Lower leg skin (tissue), 4 donors: ENCODE measurements at regions not wholly inside any gene's neighbourhood (a gene's known extent, or its start where the extent isn't known, plus 50 kb on each side); places are given as distances from the start of the nearest gene placed in this dataset.

ENCODE experiments used
- DNase-seq, 2 donors: peaks; one replicate each; pipeline ENCODE4 v3.0.0-alpha.2; 2019; ENCODE audit warnings: low spot score in 2 of 2
- H3K4me3 ChIP-seq: fragments of 200-600 bp; sonication (generic); 2 replicates; pipeline ENCODE4 v1.5.1; 2017; ENCODE audit warnings: mild to moderate bottlenecking, low read depth; ENCODE audit not compliant: poor library complexity, severe bottlenecking
- POLR2A ChIP-seq, 2 donors: fragments of 450-650 bp; IDR thresholded peaks; one replicate each; pipeline ENCODE4 v1.6.1; 2016 to 2017; ENCODE audit warnings: antibody characterized with exemption in 2 of 2, mild to moderate bottlenecking in 1 of 2, moderate library complexity in 1 of 2
- WGBS, 2 donors: methylation state at CpG; one replicate each; pipeline ENCODE4 v1.1.5; 2018; 5-methylcytosine and 5-hydroxymethylcytosine counted together
- intact Hi-C: fragments of 100-400 bp; cut with DNase I; formaldehyde crosslinking; loops from one replicate; pipeline ENCODE4 v1.15.0; 2023; ENCODE audit warnings: low total_unique reads
- TF ChIP-seq, protein P1 (sequence below), 3 donors: fragments of 450-650 bp; IDR thresholded peaks; one replicate each; pipeline ENCODE4 v1.5.1; 2016; ENCODE audit warnings: antibody characterized with exemption in 3 of 3, mild to moderate bottlenecking in 3 of 3, moderate library complexity in 2 of 3

DNA sequence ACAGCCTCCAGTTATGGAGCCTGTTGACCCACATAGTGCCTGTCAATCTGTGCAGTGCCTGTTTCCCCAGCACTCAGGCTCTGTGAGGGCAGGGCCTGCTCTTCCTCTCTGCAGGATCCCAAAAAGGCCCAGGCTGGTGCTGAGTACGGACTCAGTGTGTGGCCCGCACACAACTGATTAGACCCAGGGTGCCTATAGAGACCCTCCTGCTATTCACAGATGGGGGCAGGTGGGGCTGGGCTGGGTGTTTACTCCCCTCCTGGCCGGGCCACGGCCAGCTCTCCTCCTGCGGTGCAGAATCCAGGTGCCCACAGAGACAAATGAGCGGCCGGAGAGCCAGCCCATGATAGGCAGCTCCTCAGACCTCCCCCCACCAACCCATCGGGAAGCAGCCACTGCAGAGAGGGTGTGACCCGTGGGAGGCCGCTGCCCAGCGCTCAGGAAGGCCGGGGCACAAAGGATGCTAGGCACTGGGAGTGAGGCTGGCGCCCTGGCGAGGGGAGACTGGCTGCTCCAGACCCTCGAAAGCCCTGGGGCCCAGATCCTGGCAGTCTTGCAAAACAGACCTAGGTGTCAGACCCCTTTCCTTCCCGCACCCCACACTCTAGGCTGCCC, 239.0 kb downstream of the CTTN start:
- H3K4me3 ChIP-seq: no peak overlapping the region
- TF ChIP-seq, protein P1, sequence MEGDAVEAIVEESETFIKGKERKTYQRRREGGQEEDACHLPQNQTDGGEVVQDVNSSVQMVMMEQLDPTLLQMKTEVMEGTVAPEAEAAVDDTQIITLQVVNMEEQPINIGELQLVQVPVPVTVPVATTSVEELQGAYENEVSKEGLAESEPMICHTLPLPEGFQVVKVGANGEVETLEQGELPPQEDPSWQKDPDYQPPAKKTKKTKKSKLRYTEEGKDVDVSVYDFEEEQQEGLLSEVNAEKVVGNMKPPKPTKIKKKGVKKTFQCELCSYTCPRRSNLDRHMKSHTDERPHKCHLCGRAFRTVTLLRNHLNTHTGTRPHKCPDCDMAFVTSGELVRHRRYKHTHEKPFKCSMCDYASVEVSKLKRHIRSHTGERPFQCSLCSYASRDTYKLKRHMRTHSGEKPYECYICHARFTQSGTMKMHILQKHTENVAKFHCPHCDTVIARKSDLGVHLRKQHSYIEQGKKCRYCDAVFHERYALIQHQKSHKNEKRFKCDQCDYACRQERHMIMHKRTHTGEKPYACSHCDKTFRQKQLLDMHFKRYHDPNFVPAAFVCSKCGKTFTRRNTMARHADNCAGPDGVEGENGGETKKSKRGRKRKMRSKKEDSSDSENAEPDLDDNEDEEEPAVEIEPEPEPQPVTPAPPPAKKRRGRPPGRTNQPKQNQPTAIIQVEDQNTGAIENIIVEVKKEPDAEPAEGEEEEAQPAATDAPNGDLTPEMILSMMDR (IDR thresholded peaks at IDR 0.05): no peak
- TF ChIP-seq POLR2A (IDR thresholded peaks at IDR 0.05): no peak
- WGBS, 2 donors: 82 to 93% methylated on average over 7 to 14 of the region's 16 CpGs
- intact Hi-C loops: no loop called here
- DNase-seq: no peak

DNA sequence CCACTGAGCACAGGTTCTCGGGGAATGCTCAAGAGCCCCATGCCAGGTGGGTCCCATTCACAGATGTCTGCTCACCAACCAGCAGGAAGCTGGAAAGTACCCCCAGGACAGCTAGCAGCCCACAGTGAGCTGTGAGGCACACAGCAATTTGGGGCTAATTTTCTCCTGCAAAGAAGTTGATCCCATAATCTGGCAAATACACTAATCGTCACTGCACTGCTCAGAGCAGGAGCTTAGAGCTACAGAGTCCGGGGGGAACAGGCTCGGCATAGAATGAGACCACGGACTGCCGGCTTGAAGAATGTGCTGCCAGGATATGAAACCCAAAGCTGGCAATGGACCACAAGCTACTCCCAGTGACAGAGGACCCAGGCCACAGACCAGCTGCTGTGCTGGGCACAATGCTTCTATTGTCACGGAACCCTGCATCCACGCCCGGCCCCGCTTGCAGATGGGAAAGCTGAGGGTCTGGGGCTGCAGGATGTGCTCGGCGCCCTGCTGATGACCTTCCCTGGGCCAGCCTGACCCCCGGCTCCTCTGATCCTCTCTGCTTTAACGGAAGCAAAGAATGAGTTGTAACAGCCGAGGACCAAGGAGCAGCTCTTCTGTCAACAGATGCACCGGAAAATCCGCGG, 239.7 kb downstream of the CTTN start:
- DNase-seq: no peak
- WGBS, 2 donors: 79 to 85% methylated on average over 18 of the region's 18 CpGs
- no peak overlapping the region for H3K4me3 ChIP-seq
- TF ChIP-seq, protein P1 (IDR thresholded peaks at IDR 0.05): no peak
- no peak for TF ChIP-seq POLR2A (IDR thresholded peaks at IDR 0.05)
- intact Hi-C loops: no loop called here

- intact Hi-C loops: no loop called here
- no peak for TF ChIP-seq POLR2A (IDR thresholded peaks at IDR 0.05)
- TF ChIP-seq, protein P1 (IDR thresholded peaks at IDR 0.05): no peak
- WGBS, 2 donors: 94 to 96% methylated on average over 8 of the region's 8 CpGs
- no peak for DNase-seq
- no peak overlapping the region for H3K4me3 ChIP-seq
Measured at GRCh38 chr11:70640408-70640807, 242.1 kb downstream of the CTTN start.

GRCh38 chr11:70641369-70641768, 243.0 kb downstream of the CTTN start:
- intact Hi-C loops: no loop called here
- TF ChIP-seq POLR2A (IDR thresholded peaks at IDR 0.05): no peak
- TF ChIP-seq, protein P1 (IDR thresholded peaks at IDR 0.05): no peak
- DNase-seq: no peak
- no peak overlapping the region for H3K4me3 ChIP-seq
- 34 to 36% methylated on average over 12 of the region's 12 CpGs for WGBS, 2 donors

GRCh38 chr11:70642266-70642665, 243.9 kb downstream of the CTTN start:
- TF ChIP-seq, protein P1 (IDR thresholded peaks at IDR 0.05): no peak
- 65 to 78% methylated on average over 14 of the region's 14 CpGs for WGBS, 2 donors
- DNase-seq: no peak
- intact Hi-C loops: no loop called here
- H3K4me3 ChIP-seq: no peak overlapping the region

- 44 to 45% methylated on average over 9 of the region's 9 CpGs for WGBS, 2 donors
- DNase-seq: no peak
- H3K4me3 ChIP-seq: no peak overlapping the region
- TF ChIP-seq, protein P1 (IDR thresholded peaks at IDR 0.05): no peak
- no peak for TF ChIP-seq POLR2A (IDR thresholded peaks at IDR 0.05)
- intact Hi-C loops: no loop called here
Measured at GRCh38 chr11:70643642-70644041, 245.3 kb downstream of the CTTN start.
